HG03442 (cell line): ENCODE measurements at regions not wholly inside any gene's neighbourhood (a gene's known extent, or its start where the extent isn't known, plus 50 kb on each side); places are given as distances from the start of the nearest gene placed in this dataset.
A peak's percentile ranks its signal among the peaks of the same experiment; 100 is the strongest.
"Not testable (repeated sequence)": the region's sequence is repeated elsewhere in the genome, so short reads cannot be mapped to it uniquely, and the experiment has no call there.

ENCODE experiments used
- ATAC-seq: cut with Tn5 transposase; IDR thresholded peaks from one replicate; pipeline ENCODE4 v1.9.1; 2021; ENCODE audit warnings: mild to moderate bottlenecking, moderate library complexity; ENCODE audit not compliant: unreplicated experiment

DNA sequence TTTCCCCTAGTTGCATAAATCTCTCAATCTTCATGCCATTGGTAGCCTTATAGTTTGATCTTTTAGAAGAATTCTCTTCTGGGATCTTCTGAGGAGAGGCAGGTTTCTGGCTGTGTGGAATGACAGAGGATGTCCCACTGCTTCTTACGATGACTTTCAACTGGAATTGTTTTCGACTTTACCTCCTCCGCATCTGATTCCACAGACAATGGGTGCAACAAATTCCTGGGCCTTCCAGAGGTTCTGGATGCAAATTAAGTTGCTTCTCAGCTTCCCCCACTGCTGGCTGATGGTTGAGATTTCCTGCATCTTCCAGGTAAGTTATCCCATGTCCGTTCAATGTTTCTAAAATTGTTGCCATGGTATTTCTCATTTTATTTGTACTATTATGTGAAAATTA, 142.3 kb upstream of the TSC22D1 start:
- no peak for ATAC-seq

DNA sequence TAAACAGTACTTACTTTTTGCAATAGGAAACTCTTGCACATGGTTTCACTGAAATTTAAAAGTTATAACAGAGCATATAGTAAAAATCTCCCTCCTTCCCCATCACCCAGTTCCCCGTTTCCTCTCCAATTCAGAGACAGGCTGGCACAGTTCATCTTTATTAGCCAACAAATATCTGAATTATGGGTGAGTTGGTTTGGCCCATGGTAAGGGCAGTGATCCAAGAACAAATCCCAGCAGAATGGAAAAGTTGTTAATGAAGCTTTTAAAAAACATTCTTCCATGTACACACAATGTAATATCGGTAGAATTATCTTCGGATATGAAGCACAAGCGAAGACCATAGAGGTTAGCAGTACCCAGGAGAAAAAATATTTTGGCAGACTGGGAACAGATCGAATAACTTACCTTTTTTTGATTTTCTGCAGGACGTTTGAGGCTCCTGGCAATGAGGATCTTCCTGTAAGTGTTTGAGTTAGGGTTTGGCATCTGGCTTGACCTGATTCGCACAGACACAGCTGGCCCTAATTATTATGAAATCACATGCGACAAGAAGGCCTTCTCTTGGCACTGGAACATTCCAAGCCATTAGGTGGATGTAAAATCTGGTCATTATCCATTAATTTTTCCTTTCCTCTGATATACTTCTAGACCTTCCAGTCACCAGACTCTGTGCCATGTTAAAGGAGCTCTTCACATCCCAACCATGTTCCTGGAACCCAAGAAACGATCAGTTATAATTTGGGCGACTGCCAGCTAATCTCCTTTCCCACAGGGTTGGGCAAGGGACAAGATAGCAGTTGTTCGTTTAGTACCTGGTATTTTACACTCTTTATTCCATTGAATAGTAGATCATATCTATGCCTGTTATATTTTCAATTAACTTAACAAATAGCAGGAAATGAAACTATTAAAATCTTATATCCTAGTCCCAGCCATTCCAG, 139.4 kb upstream of the TSC22D1 start:
- no peak for ATAC-seq

DNA sequence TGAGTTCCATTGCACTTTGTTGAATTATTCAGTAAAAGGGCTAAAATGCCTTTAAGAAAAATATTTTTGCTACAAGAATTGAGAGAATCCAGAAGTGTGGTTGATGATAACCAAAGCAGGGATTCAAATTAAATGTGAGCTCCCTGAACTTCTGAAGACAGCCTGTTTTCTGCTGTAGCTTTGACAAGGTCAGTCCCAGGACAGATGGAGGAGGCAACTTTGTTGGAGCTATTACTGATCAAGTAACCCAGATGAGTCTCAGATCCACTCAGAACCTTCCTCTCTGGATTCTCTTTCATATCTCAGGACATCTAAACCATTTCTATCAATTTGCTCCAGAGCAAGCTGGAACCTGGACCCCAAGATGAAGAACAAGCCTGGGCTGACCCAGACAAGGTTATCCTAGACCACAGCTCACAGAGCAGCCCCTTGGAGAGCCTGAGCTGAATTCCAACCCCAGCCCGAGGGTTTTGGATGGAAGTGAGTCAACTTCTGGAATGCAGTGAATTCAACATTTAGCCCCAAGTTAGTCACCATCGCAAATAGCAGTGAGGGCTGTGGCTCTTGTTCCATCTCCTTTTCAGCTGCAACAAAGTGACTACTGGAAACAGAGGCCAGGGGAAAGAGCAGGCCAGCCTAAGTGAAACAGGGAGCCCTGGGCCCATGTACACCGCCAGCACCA, 137.8 kb upstream of the TSC22D1 start:
- no peak for ATAC-seq

DNA sequence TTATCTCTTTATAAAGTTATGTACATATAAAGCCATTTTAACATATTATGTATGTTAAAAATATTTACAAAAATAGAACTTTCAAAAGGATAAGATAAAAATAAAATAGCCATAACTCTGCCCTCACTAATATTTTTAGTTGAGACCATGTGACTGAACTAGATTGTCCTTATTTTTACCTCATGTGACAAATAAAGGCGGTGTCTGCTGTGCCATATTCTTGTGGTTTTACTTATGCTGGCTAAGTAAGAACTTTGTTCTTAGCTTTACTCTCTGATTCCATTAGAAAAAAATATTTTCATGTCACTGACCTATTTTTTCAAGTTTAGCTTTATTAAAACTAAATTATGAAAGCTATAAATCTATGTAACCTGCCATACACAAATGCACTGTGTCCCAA, 135.6 kb upstream of the TSC22D1 start:
- no peak for ATAC-seq

DNA sequence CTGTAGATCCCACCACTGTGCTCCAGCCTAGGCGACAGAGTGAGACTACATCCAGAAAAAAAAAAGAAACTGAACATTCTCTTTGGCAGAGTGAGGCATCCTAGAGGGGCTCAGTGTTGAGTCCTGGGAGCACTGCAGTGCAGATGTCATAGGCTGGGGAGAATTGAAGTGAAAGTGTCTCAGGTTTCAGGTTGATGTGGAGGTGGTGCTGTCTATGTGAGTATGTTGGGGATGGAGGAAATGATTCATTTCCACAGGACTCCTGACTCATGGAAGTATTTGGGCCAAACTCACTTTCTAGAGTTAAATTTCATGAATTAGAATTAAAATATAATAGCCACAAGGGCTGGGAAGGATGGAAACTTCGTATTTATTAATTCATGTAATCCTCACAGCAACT, 134.4 kb upstream of the TSC22D1 start:
- ATAC-seq, result peak; percentile 54

DNA sequence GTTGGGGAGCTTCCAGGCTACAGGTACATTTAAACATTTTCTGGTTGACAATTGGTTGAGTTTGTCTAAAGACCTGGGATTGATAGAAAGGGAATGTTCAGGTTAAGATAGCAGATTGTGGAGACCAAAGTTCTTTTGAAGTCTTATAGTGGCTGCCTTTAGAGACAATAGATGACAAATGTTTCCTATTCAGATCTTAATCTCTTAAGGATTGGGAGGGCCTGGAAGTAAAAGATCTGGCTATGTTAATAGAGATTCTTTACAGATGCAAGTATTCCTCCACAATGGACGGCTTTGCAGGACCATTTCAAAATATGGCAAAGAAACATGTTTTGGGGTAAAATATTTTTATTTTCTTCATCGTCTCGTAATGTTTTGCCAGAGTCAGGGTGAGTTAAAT, 128.7 kb upstream of the TSC22D1 start:
- not testable (repeated sequence) for ATAC-seq

DNA sequence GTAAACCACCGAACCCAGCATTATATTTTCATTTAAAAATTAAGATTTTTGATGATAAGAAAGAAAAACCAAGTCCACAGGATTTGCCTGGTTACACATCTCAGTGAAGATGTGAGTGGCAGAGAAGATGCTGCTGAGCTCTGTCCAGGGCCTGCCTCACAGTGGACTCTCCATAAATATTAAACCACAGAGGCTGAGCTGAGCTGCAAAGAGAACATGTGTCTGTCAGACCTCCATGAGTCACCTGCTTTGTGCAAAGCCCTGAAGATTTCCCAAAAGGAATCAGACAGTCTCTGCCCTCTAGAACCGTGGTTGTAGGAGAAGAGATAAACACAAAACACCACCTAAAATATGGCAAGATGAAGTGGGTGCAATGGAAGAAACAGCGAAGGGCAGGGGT, 127.2 kb upstream of the TSC22D1 start:
- ATAC-seq, result no peak

DNA sequence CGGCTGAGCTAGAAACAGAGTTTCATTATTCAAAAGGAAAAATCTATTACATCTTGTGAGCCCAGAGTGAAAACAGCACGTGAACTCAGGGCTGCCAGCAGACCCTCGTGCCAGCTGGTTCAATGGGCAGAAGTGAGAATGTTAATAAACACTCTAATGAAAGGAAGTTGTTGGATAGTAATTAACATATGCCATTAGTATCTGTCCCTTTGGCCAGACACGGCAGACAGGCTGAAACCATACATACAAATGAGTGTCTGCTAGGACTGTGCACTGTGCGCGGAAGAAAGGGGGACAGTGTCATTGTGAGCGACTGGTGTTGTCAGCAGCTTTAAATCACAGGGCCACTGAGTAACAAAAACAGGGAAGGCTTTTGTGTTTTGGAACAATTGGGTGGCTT, 121.9 kb upstream of the TSC22D1 start:
- no peak for ATAC-seq

DNA sequence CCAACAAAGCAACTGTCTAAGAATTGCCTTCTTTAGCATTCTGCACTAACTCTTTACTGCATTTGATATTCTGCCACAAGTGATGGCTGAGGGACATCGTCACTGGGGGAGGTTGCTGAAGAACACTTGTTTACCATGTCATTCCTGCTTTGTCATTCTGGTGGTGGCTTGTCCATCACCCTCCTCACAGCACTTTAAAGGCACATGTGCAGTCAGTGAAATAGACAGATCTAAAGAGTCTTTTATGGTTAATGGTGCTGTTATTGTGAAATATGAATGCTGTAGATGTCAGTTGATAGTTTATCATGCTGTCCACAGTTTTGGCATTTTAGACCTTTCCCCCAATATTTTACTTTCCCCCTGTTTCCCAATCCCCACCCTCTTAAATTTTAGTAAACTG, 120.9 kb upstream of the TSC22D1 start:
- no peak for ATAC-seq

DNA sequence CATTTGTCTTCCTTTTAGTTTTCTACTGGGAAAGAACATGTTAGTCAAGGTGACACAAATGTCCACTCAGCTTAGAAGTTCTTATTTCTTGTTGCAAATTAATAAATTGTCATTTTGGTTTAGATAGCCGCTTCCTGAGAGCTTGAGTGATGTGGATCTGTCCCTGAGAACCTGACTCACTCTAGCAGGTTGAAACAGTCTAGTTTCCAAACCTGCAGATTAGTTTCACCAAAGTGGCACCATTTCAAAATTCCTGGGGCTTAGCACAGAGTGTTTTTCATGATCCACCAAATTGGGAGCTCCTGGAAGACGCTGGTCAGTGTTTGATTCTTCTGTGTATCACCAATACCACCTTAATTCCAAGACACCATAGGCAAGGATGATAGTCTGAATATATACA, 119.4 kb upstream of the TSC22D1 start:
- ATAC-seq, result no peak

DNA sequence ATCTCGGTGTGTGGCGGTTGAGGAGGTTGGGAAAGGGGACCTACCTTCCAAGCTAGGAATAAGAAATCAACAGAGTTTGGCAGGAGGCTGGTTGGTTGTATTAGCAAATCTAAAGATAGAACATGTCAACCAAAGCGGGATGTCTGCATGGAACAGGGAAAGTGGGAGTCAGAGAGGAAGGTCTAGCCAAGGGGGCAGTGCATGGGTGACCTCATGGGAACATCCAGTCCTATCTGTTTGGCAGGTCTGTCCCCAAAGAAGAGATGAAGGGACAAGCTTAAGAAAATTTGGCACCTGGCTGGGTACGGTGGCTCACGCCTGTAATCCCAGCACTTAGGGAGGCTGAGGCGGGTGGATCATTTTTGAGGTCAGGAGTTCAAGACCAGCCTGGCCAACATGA, 118.7 kb upstream of the TSC22D1 start:
- no peak for ATAC-seq

DNA sequence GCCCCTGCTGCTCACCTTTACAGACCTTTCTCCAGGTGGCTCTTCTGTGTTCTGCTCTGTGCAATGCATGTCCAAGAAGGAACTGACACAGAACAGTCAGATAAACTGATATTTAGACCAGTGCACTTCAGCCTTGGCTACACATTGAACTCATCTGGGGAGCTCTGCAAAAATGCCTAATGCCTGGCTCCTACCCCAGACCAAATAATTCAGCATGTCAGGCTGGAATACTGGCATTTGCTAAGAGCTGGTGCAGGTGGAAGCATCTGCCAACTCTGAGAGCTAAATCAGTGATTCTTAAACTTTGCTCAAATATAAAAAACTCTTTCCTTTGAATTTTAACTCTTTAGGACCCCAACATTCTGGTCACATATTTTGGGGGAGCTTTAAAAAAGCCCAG, 118.2 kb upstream of the TSC22D1 start:
- ATAC-seq, result no peak

DNA sequence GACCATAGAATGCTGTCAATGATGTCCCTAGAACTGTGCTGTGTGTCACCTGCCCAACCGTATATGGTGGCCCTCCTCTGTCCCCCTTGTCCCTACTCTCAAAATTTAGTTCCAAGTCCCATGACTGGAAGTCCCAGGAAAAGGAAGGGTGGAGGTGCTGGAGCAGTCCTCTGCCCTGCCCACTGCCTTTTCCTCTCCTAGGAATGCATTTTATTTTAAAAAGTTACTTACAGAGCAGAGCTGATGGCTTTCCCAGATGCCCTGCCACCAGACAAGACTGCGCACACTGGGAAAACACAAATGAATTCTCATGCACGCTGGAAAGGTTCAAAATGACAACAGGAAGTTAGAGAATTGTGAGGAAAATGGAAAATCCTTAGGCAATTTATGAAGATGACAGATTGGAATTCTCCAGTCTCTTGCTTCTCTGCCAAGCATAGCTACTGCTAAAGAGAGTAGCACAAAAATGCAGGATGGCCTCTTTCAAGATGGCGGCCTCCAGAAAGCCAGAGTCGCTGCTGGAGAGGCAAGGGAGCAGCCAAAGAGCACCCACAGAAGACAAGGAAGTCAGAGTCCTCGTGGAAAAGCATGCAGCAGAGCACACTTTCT, 117.1 kb upstream of the TSC22D1 start:
- ATAC-seq, result no peak

DNA sequence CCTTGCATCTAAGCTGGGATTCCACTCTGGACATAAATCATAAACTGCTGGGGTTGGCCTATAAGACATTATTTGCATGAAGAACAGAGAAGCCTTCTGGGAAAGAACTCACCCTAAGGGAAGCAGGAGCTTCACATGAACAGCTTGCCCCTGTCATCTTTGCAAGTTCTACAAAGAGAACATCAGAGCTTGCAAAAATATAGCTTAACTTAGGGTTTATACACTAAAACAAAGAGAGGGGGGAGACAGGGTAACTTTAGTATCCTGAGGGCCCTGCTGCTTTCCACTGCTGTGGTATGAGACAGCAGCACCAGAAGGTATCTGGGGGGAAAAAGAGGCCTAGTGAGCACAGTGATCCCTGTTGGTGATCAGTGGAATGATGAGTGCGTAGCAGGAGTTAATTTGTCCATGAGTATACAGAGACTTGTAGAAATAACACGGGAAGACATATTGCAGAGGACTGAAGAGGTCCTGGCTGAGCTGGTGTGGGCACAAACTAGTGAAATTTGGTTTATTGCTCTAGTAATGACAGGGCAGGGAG, 116.1 kb upstream of the TSC22D1 start:
- ATAC-seq, result no peak

DNA sequence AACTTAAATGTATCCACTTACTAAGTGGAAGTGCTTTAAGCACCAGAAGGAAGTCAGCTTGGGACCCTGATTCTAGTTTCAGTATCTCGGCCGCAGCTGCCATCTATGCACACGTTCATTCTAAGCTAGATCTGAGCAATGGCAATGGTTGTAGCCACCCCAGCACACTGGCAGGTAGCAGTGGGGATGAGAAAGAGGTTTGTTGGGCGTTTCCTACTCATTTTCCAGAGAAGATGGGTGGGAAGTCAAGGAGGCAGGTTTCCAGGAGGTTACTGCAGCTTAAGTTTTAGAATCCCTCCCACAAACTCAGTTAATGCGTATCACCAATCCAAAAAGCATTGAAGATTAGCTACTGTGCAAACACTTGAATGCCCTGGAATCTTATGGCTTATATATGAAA, 114.2 kb upstream of the TSC22D1 start:
- no peak for ATAC-seq

DNA sequence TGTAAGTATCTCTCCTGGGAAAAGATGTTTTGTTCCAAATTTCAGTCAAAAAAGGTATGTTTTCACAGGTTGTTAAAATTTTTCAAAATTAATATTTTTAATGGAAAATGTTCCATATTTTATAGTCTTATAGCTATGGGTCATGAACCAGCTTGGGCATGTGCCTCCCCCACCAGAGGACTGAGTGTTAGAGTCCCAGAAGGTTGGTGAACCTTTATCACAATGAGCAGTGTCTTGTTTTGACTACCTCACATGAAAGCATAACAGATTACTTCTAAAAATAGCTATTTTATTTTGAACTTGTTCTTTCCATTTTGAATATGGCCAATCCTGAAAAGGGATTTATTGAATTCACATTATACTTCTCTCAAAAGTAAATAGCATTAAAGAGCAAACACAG, 112.5 kb upstream of the TSC22D1 start:
- ATAC-seq, result no peak

DNA sequence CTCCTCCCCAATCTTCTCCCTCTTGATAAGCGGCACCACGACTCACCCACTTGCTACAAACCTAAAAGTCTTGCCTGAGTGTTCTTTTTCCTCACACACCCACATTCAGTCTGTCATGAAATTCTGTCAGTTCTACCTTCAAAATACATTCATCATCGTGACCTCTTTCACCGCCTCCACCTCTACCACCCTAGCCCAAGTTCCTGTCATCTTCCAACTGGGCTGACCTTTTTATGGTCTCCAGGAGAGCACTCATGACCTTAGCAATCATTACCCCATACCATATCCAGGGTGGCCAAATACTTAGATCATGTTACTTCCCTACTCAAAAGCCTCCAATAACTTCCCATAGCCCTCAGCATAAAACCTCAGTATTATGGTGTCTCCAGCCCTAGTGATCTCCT, 110.4 kb upstream of the TSC22D1 start:
- ATAC-seq, result no peak

DNA sequence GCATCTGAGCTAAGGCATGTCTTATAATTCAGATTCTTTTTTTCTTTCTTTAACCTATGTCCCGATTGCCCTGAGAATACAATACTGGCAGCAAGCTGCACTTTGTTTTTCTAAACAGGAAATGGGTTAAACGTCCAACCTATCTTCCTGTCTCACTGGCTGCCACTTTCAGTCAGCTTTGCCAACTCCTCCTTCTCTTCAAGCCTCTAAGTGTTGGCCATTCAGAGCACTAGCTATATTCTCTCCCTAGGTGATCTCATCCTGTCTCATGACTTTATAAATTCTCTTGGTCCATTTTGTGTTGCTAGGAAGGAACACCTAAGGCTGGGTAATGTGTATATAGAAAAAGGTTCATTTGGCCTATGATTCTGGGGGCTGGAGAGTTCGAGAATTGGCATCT, 109.5 kb upstream of the TSC22D1 start:
- no peak for ATAC-seq

DNA sequence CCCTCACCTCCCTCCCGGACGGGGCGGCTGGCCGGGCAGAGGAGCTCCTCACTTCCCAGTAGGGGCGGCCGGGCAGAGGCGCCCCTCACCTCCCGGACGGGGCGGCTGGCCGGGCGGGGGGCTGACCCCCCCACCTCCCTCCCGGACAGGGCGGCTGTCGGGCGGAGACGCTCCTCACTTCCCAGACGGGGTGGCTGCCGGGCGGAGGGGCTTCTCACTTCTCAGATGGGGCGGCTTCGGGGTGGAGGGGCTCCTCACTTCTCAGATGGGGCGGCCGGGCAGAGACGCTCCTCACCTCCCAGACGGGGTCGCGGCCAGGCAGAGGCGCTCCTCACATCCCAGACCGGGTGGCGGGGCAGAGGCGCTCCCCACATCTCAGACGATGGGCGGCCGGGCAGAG, 106.3 kb upstream of the TSC22D1 start:
- not testable (repeated sequence) for ATAC-seq

DNA sequence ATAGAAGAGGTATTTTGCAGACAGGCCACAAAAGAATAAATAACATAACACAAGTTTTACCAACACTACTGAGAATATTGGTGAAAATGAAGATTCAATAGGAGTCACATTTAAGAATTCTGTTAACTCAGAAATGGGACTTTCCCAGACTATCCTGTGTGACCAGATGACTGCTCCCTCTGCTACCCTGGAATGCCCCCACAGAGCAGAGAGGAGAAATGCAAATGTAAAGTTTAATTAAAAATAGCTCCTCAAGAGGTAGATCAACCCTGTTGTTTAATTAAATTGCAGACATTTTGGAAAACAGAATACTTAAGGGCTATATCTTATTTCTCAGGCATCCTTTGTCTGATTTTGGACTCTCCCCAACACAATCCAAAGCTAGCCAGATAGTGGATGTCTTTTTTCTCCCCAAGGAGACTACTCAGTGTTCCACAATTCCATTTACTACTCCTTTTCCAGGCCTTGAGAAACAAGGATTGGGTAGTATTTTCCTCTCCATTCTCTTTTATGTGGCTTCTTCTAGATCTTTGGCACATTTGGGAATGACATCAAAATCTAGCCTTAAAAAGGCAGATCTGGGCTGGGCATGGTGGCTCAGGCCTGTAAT, 104.7 kb upstream of the TSC22D1 start:
- no peak for ATAC-seq

DNA sequence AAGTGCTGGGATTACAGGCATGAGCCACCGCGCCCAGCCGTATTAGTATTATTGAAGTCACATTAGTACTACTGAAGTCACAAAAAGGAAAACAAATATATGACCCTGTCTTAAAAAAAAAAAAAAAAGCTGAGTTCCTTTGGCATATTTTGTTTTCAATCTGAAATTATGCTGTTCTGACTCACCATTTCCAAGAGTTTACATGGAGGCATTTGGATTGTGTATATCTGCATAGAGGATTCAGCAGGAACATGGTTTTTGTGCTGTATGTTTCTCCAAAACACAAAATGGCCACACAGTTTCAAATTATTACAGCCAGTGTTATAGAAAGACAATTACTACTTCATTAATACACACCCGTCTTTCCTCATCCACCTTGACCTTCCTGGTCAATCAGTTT, 103.5 kb upstream of the TSC22D1 start:
- ATAC-seq, result no peak
